NCI-H460 (cell line): ENCODE measurements at regions not wholly inside any gene's neighbourhood (a gene's known extent, or its start where the extent isn't known, plus 50 kb on each side); places are given as distances from the start of the nearest gene placed in this dataset.

Experiments used
- DNase-seq: peaks from one replicate; pipeline ENCODE4 v3.0.0-alpha.2; 2016; ENCODE audit warnings: low read depth; ENCODE audit errors: extremely low read depth

DNA sequence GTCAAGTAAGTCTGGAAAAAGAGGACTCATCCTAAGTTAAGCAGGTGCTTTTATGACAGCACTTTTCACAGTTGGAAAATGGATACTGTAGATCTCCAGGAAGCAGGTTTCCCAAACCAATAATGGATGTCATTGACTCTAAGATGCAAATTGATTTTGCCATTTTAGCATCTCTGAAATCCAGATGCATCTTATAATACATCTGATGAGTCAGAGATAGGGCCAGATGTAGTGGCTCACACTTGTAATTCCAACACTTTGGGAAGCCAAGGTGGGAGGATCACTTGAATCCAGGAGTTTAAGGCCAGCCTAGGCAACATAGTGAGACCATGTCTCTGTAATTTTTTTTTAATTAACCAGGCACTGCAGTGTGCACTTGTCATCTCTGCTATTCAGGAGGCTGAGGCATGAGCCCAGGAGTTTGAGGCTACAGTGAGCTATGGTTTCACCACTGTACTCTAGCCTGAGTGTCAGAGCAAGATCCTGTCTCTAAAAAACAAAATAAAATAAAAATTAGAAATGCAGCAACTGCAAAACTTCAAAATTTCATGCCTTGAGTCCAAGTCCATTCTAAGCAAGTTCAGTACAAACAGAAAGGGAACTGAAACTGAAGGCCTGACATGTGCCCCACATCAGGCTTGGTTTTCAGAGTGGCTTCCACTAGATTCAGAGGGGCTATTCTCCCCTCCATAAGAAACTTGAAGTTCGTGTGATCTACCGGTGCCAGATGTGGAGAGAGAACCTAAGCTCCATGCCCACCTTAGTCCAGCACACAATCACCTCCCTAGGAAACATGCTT lies 267.8 kb upstream of the NCKAP5 start:
- no peak for DNase-seq

GRCh38 chr2:133836691-133837345 lies 268.6 kb upstream of the NCKAP5 start:
- DNase-seq = no peak

DNA sequence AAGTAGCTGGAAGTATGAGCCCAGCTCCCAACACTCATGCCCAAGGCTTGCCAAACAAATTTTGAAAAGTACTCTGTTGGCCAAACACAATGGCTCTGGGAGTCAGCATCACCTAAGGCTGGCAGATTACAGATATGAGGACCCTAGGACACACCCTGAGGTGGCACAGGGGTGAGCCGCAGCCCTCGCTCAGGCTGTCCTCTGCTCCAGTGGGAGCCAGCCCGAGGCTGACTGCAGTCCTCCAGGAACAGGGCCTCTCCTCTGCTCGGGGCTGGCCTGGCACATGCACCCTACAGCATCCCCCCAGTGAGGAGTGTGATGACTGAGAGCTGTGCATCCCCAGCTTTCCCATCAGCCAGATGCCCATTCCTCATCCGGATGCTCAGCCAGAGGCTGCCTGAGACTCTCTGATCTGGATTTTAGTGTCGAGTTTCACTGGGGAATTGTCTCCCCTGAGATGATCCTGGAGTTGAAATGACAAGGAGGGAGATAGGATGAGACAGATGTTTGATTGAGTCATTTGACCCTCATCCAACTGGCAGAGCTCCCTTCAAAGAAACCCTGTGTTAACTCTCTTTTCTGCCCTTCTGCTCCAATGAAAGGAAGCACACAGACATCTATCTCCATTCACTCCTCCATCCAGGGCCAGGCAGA lies 269.3 kb upstream of the NCKAP5 start:
- DNase-seq = no peak

- no peak for DNase-seq
These were observed 270.5 kb upstream of the NCKAP5 start for GRCh38 chr2:133838642-133839365.

- DNase-seq = no peak
These were observed 271.4 kb upstream of the NCKAP5 start for GRCh38 chr2:133839677-133840076.

DNA sequence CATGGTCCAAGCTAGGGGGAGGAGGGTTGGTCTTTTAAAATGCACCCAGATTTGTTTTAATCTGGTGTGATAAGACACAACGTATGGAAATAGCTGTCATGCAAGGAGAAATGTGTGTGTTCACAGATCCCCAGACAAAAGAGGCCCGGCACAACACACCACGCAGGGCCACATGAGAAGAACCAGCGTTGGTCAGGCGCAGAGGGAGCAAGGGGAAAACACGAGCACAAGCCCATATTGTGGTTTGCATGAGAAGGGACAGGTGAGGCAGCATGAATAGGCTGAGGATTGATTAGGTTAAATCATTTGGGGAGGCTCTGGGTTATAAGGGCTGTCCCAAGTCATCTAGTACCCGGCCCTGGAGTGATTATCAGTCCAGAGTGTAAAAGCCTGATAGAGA lies 272.5 kb upstream of the NCKAP5 start:
- no peak for DNase-seq

GRCh38 chr2:133841900-133842299 lies 273.6 kb upstream of the NCKAP5 start:
- DNase-seq = peak; percentile 95

GRCh38 chr2:133842446-133842845 lies 274.2 kb upstream of the NCKAP5 start:
- DNase-seq = no peak

- no peak for DNase-seq
These were observed 274.8 kb upstream of the NCKAP5 start for GRCh38 chr2:133843091-133843490.

- DNase-seq = no peak
These were observed 275.3 kb upstream of the NCKAP5 start for GRCh38 chr2:133843551-133843950.

DNA sequence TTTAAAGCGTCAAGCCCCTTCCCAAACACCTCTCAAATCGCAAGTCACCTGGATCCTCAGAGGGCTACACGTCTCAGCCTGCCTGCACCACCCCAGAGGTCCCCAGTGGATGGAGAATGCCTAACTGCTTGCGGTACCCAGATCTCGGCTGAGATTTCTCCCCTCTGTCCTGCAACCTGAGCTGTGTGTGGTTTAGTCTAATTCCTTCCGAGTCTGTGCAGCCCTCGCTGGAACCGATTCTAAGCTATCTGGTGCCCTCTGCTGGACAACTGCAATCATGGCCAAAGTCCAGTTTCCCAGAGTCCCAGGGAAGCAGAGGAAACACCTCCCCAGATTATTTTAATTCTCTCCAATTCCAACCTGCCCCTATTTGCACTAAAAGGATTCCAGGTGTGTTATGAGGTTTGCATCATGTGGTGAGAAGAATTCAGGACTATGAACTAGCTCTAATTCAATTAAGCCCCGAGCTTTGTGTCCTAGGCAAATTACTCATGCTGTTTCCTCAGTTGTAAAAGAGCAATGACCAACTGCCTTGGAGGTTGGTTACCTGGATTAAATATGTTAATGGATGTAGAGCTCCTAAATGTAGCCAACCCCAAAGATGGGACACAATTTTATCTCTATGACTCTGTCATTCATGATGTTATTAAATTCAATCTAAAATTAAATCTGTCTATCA lies 276.1 kb upstream of the NCKAP5 start:
- peak; percentile 85 for DNase-seq

DNA sequence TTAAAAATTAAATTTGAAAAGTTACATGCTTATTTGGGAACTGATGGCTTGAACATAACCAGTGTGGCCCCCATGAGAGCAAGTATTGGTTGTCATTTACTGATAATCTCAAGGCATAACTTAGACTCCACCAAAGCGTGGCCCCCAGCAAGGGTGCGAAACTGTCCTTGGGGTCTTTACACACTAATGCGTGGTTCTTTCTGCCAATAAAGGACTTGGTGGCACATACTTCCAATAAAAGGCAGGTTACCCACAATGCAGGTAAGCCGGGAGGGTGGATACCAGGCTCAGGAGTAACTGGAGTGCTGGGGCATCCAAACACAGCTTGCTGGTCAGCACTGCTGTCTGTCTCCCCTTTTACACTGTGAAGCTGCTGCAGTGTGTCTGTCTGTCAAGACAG lies 278.2 kb upstream of the NCKAP5 start:
- DNase-seq = no peak

DNA sequence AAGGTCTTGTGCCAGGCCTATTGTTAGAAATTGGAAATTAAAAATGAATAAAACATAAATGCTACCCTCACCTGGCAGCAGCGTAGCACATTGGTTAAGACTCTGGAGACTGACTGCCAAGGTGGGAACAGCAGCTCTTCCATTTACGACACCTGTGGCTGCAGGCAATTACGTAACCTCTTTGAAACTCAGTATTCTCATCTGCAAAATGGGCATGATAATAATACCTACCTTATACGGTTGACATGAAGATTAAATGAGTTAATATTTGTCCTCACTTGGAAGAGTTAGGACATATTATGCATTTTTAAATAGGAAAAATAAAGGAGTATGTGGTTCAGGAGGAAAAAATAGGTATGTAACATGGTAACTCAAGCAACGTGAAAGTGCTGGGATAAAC lies 279.3 kb upstream of the NCKAP5 start:
- DNase-seq = no peak

- no peak for DNase-seq
These were observed 279.9 kb upstream of the NCKAP5 start for GRCh38 chr2:133848111-133848649.

GRCh38 chr2:133849341-133849740 lies 281.1 kb upstream of the NCKAP5 start:
- no peak for DNase-seq

DNA sequence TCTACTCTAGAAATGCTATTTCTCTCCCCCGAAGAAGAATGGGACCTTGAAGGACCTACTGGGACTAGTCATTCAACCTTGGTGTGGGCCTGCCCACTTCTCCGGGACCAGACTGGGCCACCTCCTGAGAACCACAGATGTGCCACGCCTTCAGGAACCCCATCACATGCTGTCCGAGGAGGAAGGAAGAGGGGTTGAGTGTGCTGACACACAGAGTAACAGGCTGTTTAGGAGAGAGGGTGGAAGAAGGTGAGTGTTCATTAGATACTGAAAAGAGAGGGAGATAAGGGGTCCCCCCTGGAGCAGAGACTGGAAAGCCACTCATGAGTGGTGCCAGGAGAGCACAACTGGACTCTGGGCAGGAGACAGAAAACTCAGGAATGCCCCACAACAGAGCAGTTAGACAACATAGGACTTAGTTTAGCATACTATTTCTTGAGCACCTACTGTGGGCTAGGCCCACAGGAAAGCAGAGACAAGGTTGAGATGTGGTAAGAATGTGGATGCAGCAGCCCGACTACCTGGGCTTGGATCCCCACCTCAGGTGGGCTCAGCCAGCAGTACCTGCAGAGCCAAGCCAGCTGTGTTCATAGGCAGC lies 286.4 kb upstream of the NCKAP5 start:
- DNase-seq = no peak

DNA sequence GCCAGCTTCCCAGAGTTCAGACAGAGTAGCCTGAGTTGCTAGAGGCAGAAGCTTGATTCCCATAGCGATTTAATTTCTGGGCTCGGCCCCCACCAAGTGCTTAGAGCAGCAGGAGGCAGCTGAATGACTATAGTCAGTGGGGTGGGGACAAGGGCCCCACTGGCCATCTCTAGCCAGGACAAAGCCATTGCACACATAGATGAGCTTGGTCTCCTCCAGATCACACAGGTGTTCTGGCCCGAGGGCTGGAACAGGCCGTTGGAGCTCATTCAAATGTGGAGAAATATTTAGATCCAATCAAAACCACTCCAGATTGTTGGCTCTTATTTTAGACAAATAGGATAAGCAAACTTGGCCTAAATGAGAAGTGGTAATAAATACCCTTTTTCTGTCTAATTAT lies 287.3 kb upstream of the NCKAP5 start:
- no peak for DNase-seq

DNA sequence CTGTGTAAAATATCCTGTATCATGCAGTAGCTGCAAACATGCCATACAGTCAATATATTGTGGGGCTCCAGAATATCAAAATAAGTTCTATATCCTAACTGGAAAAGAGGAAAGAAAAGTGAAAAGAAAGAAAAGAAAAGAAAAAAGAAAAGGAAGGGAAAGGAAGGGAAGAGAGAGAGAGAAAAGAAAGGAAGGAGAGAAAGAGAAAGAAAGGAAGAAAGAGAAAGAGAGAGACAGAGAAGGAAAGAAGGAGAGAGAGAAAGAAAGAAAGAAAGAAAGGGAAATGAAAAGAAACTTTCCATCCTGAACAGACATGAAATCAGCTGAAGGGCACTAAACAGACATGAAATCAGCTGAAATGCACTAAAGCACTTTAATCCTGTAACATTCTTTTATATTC lies 288.4 kb upstream of the NCKAP5 start:
- no peak for DNase-seq

DNA sequence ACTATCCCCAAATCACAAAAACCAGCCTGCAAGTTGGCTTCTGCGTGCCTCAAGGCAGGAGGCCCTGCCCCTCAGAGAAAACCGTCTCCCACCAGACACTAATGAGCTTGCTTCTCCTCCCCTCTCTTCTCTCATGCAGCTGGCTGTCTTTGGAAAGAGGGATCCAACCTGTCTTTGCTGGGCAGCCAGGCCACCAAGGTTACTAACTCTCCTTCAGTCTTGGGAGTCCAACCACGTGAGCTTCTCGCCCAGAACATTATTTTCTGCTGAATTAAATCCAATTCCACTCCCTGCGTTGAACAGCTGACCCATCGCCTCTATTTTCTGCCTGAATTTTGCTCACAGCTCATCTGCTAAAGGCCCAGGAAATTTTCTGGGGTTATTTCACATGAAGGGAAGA lies 291.3 kb upstream of the NCKAP5 start:
- no peak for DNase-seq

DNA sequence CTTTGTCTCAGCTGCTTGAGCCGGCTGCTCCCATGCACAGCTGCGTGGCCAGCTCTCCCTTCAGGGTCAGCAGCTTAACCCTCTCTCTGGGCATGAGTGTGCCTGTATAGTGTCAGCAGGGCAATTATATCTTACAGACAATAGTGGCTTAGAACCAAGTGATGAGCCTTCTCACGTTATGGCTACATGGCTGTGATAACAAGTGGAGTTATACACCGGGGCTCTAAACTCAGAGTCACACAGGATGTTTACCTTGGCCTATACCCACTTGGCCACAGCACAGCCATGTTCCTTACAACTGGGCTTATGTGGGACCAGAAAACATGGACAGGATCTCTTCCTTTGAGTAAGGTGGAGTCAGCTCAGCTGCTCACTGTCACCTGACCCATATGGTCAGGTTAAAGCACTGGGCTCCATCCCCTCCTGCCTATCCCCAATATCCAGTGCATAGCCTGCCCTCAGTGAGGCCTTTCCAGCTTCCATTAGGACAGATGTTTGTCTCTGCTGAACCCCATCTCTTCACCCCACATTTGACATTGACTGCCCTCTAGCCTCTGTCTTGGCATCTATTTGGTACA lies 294.2 kb upstream of the NCKAP5 start:
- no peak for DNase-seq
